ENCODE measurements at regions not wholly inside any gene's neighbourhood (a gene's known extent, or its start where the extent isn't known, plus 50 kb on each side); places are given as distances from the start of the nearest gene placed in this dataset.
"Not testable (repeated sequence)": the region's sequence is repeated elsewhere in the genome, so short reads cannot be mapped to it uniquely, and the experiment has no call there.

GRCh38 chr2:120541972-120542670 is 193.5 kb upstream of the GLI2 start:
- no peak overlapping the region for H3K4me3 Mint-ChIP-seq
- peaks cover 8% of the 10 kb centered on the region for H3K27me3 Mint-ChIP-seq
- no peak overlapping the region for H3K27ac Mint-ChIP-seq
- H3K36me3 Mint-ChIP-seq (ENCODE audit: low read depth) = no peaks in the 10 kb centered on the region
- no peak for DNase-seq
- POLR2A ChIA-PET = no interaction called here
- intact Hi-C loops (cut with micrococcal nuclease) = no loop called here
- ATAC-seq (ENCODE audit: low read depth) = no peak
- CTCF ChIA-PET = no interaction called here
- H3K9me3 Mint-ChIP-seq = no peaks in the 10 kb centered on the region
- TF ChIP-seq, protein P1, sequence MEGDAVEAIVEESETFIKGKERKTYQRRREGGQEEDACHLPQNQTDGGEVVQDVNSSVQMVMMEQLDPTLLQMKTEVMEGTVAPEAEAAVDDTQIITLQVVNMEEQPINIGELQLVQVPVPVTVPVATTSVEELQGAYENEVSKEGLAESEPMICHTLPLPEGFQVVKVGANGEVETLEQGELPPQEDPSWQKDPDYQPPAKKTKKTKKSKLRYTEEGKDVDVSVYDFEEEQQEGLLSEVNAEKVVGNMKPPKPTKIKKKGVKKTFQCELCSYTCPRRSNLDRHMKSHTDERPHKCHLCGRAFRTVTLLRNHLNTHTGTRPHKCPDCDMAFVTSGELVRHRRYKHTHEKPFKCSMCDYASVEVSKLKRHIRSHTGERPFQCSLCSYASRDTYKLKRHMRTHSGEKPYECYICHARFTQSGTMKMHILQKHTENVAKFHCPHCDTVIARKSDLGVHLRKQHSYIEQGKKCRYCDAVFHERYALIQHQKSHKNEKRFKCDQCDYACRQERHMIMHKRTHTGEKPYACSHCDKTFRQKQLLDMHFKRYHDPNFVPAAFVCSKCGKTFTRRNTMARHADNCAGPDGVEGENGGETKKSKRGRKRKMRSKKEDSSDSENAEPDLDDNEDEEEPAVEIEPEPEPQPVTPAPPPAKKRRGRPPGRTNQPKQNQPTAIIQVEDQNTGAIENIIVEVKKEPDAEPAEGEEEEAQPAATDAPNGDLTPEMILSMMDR (IDR thresholded peaks at IDR 0.05) = no peak
- no peaks in the 10 kb centered on the region for H3K4me1 Mint-ChIP-seq

GRCh38 chr2:120542911-120543527 is 192.6 kb upstream of the GLI2 start:
- no peak overlapping the region for H3K27ac Mint-ChIP-seq
- no peaks in the 10 kb centered on the region for H3K4me1 Mint-ChIP-seq
- DNase-seq = no peak
- H3K27me3 Mint-ChIP-seq = peaks cover 8% of the 10 kb centered on the region
- TF ChIP-seq, protein P1 (IDR thresholded peaks at IDR 0.05) = no peak
- ATAC-seq (ENCODE audit: low read depth) = no peak
- H3K9me3 Mint-ChIP-seq = no peaks in the 10 kb centered on the region
- H3K36me3 Mint-ChIP-seq (ENCODE audit: low read depth) = no peaks in the 10 kb centered on the region
- no peak overlapping the region for H3K4me3 Mint-ChIP-seq
- CTCF ChIA-PET = no interaction called here
- POLR2A ChIA-PET = no interaction called here
- intact Hi-C loops (cut with micrococcal nuclease) = no loop called here

DNA sequence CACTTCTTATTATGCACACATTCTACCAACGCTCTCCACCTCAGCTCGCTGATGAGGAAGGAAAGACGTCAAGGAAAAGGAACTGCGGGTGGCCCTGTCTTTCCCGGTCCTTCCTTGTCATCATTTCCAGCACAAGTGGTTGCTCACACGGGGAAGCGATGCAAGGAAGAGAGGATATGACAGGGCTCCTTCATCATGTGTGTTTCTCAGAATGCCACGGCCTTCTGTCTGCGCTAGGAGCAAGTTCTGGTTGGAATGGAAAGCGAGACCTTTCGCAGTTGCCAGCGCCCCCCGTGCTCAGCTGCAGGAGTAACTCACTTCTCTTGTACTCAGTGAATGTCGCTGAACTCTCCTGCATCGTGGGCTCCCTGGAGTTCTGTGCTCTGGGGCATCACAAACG is 191.8 kb upstream of the GLI2 start:
- no peaks in the 10 kb centered on the region for H3K9me3 Mint-ChIP-seq
- intact Hi-C loops (cut with micrococcal nuclease) = no loop called here
- ATAC-seq (ENCODE audit: low read depth) (no peak), DNase-seq (no peak)
- H3K27me3 Mint-ChIP-seq = peaks cover 8% of the 10 kb centered on the region
- TF ChIP-seq, protein P1 (IDR thresholded peaks at IDR 0.05) = no peak
- ChIA-PET POLR2A (no interaction called here), CTCF (no interaction called here)
- no peaks in the 10 kb centered on the region for H3K36me3 Mint-ChIP-seq (ENCODE audit: low read depth)
- no peak overlapping the region for H3K4me3 Mint-ChIP-seq
- no peaks in the 10 kb centered on the region for H3K4me1 Mint-ChIP-seq
- H3K27ac Mint-ChIP-seq = no peak overlapping the region

DNA sequence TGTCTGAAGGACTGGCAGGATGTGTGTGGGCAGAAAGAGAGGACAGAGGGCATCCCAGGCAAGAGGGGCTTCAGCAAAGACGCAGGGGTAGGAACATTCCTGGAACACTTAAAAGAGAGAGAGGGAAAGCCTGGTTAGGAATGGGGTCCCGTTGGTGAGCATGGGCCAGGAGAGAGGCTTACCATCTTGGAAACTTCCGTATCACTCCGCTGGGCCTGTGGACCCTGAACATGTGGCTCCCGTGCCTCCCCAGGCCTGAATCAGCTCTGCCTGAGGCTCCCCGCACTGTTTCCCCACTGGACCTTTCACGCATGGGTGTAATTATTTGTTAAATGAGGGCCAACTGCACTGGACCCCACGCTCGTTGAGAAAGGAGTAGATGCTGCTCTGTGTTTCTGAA is 191.1 kb upstream of the GLI2 start:
- no peak for ATAC-seq (ENCODE audit: low read depth)
- no peak for DNase-seq
- TF ChIP-seq, protein P1 (IDR thresholded peaks at IDR 0.05) = no peak
- intact Hi-C loops (cut with micrococcal nuclease) = no loop called here
- Mint-ChIP-seq H3K27me3 (peaks cover 8% of the 10 kb centered on the region), H3K36me3 (ENCODE audit: low read depth) (no peaks in the 10 kb centered on the region), H3K4me3 (no peak overlapping the region), H3K9me3 (no peaks in the 10 kb centered on the region), H3K4me1 (no peaks in the 10 kb centered on the region), H3K27ac (no peak overlapping the region)
- ChIA-PET CTCF (no interaction called here), POLR2A (no interaction called here)

DNA sequence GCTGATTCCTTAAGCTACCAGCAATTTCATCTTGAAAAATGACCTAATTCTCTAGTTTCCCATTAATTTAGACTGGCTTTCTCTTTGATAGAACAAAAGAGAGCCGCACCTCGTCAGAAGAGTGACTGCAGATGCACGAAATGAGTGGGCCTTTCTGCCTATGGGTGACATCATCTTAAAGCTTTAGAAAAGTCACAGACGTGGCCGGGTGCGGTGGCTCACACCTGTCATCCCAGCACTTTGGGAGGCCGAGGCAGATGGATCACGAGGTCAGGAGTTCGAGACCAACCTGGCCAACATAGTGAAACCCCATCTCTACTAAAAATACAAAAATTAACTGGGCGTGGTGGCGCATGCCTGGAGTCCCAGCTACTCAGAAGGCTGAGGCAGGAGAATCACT is 190.7 kb upstream of the GLI2 start:
- ATAC-seq (ENCODE audit: low read depth); H3K9me3 Mint-ChIP-seq; CTCF ChIA-PET; POLR2A ChIA-PET; H3K4me1 Mint-ChIP-seq; intact Hi-C loops (cut with micrococcal nuclease); H3K27ac Mint-ChIP-seq; DNase-seq; H3K36me3 Mint-ChIP-seq (ENCODE audit: low read depth); H3K4me3 Mint-ChIP-seq; H3K27me3 Mint-ChIP-seq: not testable (repeated sequence)

All from activated B cell treated with CpG ODN at 0.5 μM for 24 hours (primary cell).